ENCODE measurements at regions not wholly inside any gene's neighbourhood (a gene's known extent, or its start where the extent isn't known, plus 50 kb on each side); places are given as distances from the start of the nearest gene placed in this dataset.

DNA sequence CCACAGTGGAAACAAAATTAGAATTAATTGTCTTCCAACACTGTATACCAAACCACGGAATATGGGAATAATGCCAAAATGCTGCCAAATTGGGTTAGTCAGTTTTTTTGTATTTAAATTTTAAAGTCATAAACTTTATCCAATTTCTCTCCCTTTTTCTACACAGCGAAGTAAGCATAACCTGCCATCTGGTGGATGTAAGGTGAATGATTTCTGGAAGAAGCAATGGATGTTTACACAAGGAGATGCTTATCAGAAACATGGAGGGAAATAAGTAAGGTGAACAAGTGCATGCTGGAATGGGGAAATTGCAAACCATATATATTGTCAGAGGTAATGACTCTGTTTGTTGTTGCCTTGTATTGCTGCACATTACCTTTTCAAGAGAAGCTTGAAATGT lies 691.9 kb downstream of the TECRL start:
- H3K36me3 ChIP-seq (ENCODE audit: control insufficient read depth in 1 of 2, insufficient read depth in 2 of 2, low read length in 2 of 2), result no peaks in the 10 kb centered on the region
- H3K4me3 ChIP-seq (ENCODE audit: low read depth, low read length), result no peak overlapping the region
- H2BK5ac ChIP-seq (ENCODE audit: low read depth, low read length, poor library complexity), result no peak overlapping the region
- no peak overlapping the region for H2BK12ac ChIP-seq (ENCODE audit: low read length)
- no peaks in the 10 kb centered on the region for H3K4me1 ChIP-seq (ENCODE audit: control insufficient read depth in 1 of 2, insufficient read depth in 2 of 2, low read length in 2 of 2)
- H2BK120ac ChIP-seq (ENCODE audit: insufficient read depth, low read length, poor library complexity), result no peak overlapping the region
- H3K27ac ChIP-seq (ENCODE audit: low read depth, low read length), result no peak overlapping the region
- DNase-seq, result peak in 1 of 2 donors; percentile 14
- no CpG with 5 or more reads among the region's 2 CpGs for WGBS (ENCODE audit: extremely low coverage, insufficient coverage, insufficient read length)
- no peaks in the 10 kb centered on the region for H3K79me2 ChIP-seq (ENCODE audit: control insufficient read depth, insufficient read depth, low read length, poor library complexity)
- H3K4me2 ChIP-seq (ENCODE audit: low read length), result no peak overlapping the region
- H2AK5ac ChIP-seq (ENCODE audit: low read length), result no peak overlapping the region
- no peak overlapping the region for H3K18ac ChIP-seq (ENCODE audit: low read length)
- no peak overlapping the region for H3K14ac ChIP-seq (ENCODE audit: low read length)
- no peak overlapping the region for H4K8ac ChIP-seq (ENCODE audit: low read depth, low read length)
- H2AFZ ChIP-seq (ENCODE audit: insufficient read depth, low read length, poor library complexity), result no peak overlapping the region
- no peaks in the 10 kb centered on the region for H3K79me1 ChIP-seq (ENCODE audit: low read length)
- H3K4ac ChIP-seq (ENCODE audit: low read depth, low read length), result no peak overlapping the region
- no peak overlapping the region for H3K9ac ChIP-seq (ENCODE audit: low read length)
- no peak overlapping the region for H4K12ac ChIP-seq (ENCODE audit: low read depth, low read length)
- no peak overlapping the region for H3K23ac ChIP-seq (ENCODE audit: low read length)
- H4K91ac ChIP-seq (ENCODE audit: low read depth, low read length), result no peak overlapping the region
- no peaks in the 10 kb centered on the region for H3K9me3 ChIP-seq (ENCODE audit: insufficient read depth, low read depth, low read length)
- H3K27me3 ChIP-seq (ENCODE audit: insufficient read depth, low read length), result no peaks in the 10 kb centered on the region

DNA sequence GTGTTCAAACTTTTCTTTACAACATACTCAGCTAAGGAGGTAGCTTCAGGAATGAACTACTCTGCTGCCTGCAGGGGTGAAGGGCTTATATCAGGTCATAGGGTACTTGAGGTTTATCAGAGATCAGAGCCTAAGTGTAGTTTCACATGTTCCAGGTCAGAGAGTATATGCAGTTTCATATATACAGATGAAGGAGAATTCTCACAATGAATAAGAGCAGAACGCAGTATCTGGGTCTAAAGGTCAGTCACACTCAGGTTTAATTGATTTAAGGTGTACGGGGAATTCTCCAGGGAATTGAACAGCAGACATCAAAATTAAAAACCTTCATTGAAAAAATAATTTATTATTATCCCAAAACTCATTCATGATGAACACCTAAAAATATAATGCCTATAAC lies 700.6 kb downstream of the TECRL start:
- H3K27ac ChIP-seq (ENCODE audit: low read depth, low read length), result no peak overlapping the region

DNA sequence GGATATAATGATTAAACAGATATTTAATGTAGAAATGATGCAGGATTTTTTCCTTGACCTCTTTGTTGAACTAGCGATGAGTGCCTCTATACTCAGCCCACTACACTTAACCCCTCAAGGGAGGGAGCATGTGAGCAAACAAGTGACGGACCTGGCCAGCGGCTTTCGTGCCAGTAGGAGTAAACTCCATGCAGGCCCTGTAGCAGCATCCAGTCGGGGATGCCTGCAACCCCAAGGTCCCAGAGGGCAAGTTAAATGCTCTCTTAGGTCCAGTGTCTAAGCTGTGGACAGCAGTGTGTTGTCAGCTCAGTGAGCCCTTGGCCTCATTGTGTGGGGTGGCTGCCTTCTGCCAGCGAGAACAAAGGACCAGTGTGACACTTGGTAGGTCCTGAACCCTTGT lies 708.7 kb downstream of the TECRL start:
- no peak overlapping the region for H3K4me2 ChIP-seq (ENCODE audit: low read length)
- no peaks in the 10 kb centered on the region for H3K79me1 ChIP-seq (ENCODE audit: low read length)
- no peak overlapping the region for H4K8ac ChIP-seq (ENCODE audit: low read depth, low read length)
- H3K9ac ChIP-seq (ENCODE audit: low read length), result no peak overlapping the region
- no peak overlapping the region for H4K12ac ChIP-seq (ENCODE audit: low read depth, low read length)
- WGBS (ENCODE audit: extremely low coverage, insufficient coverage, insufficient read length), result no CpG with 5 or more reads among the region's 6 CpGs
- no peaks in the 10 kb centered on the region for H3K27me3 ChIP-seq (ENCODE audit: insufficient read depth, low read length)
- no peak overlapping the region for H3K27ac ChIP-seq (ENCODE audit: low read depth, low read length)
- no peaks in the 10 kb centered on the region for H3K79me2 ChIP-seq (ENCODE audit: control insufficient read depth, insufficient read depth, low read length, poor library complexity)
- H2BK120ac ChIP-seq (ENCODE audit: insufficient read depth, low read length, poor library complexity), result no peak overlapping the region
- H3K4me3 ChIP-seq (ENCODE audit: low read depth, low read length), result no peak overlapping the region
- no peaks in the 10 kb centered on the region for H3K9me3 ChIP-seq (ENCODE audit: insufficient read depth, low read depth, low read length)
- H2AFZ ChIP-seq (ENCODE audit: insufficient read depth, low read length, poor library complexity), result no peak overlapping the region
- H3K23ac ChIP-seq (ENCODE audit: low read length), result no peak overlapping the region
- no peak overlapping the region for H4K91ac ChIP-seq (ENCODE audit: low read depth, low read length)
- H2AK5ac ChIP-seq (ENCODE audit: low read length), result peak overlapping the region; percentile 5
- no peak overlapping the region for H2BK5ac ChIP-seq (ENCODE audit: low read depth, low read length, poor library complexity)
- H3K18ac ChIP-seq (ENCODE audit: low read length), result no peak overlapping the region
- no peak overlapping the region for H3K4ac ChIP-seq (ENCODE audit: low read depth, low read length)
- no peak overlapping the region for H3K14ac ChIP-seq (ENCODE audit: low read length)
- DNase-seq, result no peak
- H3K4me1 ChIP-seq (ENCODE audit: control insufficient read depth in 1 of 2, insufficient read depth in 2 of 2, low read length in 2 of 2), result no peaks in the 10 kb centered on the region
- no peaks in the 10 kb centered on the region for H3K36me3 ChIP-seq (ENCODE audit: control insufficient read depth in 1 of 2, insufficient read depth in 2 of 2, low read length in 2 of 2)
- H2BK12ac ChIP-seq (ENCODE audit: low read length), result no peak overlapping the region

More for the DNA sequence above, 700.6 kb downstream of the TECRL start:
- Histone ChIP-seq H2AFZ (ENCODE audit: insufficient read depth, low read length, poor library complexity) (no peak overlapping the region), H3K9me3 (ENCODE audit: insufficient read depth, low read depth, low read length) (no peaks in the 10 kb centered on the region), H3K27me3 (ENCODE audit: insufficient read depth, low read length) (no peaks in the 10 kb centered on the region), H4K8ac (ENCODE audit: low read depth, low read length) (no peak overlapping the region), H3K4me1 (ENCODE audit: control insufficient read depth in 1 of 2, insufficient read depth in 2 of 2, low read length in 2 of 2) (no peaks in the 10 kb centered on the region), H3K9ac (ENCODE audit: low read length) (no peak overlapping the region), H3K4me2 (ENCODE audit: low read length) (no peak overlapping the region), H3K79me2 (ENCODE audit: control insufficient read depth, insufficient read depth, low read length, poor library complexity) (no peaks in the 10 kb centered on the region), H3K23ac (ENCODE audit: low read length) (no peak overlapping the region), H4K91ac (ENCODE audit: low read depth, low read length) (no peak overlapping the region), H3K36me3 (ENCODE audit: control insufficient read depth in 1 of 2, insufficient read depth in 2 of 2, low read length in 2 of 2) (no peaks in the 10 kb centered on the region), H3K4me3 (ENCODE audit: low read depth, low read length) (no peak overlapping the region), H2AK5ac (ENCODE audit: low read length) (no peak overlapping the region), H2BK12ac (ENCODE audit: low read length) (no peak overlapping the region), H2BK5ac (ENCODE audit: low read depth, low read length, poor library complexity) (no peak overlapping the region), H3K14ac (ENCODE audit: low read length) (no peak overlapping the region), H3K79me1 (ENCODE audit: low read length) (no peaks in the 10 kb centered on the region), H3K18ac (ENCODE audit: low read length) (no peak overlapping the region), H4K12ac (ENCODE audit: low read depth, low read length) (no peak overlapping the region), H2BK120ac (ENCODE audit: insufficient read depth, low read length, poor library complexity) (no peak overlapping the region), H3K4ac (ENCODE audit: low read depth, low read length) (no peak overlapping the region)
- no peak for DNase-seq
- no CpG with 5 or more reads among the region's 2 CpGs for WGBS (ENCODE audit: extremely low coverage, insufficient coverage, insufficient read length)

DNA sequence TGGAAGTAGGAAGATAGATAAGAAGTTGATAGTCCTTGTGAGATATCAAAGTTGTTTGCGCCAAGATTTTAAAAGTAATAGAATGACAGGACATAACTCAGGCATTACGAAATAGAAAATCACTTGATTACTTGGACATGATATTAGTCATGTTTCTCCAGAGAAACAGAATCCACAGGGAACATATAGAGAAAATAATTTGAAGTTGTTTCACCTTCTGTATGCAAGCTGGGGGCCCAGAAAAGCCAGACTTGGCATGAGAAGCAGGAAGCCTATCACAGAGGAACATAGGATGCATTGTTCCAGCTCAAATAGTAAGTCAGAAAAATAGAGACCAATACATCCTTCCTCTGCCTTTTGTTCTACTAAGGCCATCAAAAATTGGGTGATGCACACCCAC lies 715.9 kb downstream of the TECRL start:
- Histone ChIP-seq H3K4me2 (ENCODE audit: low read length) (no peak overlapping the region), H3K79me1 (ENCODE audit: low read length) (no peaks in the 10 kb centered on the region), H3K4me1 (ENCODE audit: control insufficient read depth in 1 of 2, insufficient read depth in 2 of 2, low read length in 2 of 2) (no peaks in the 10 kb centered on the region), H3K27ac (ENCODE audit: low read depth, low read length) (no peak overlapping the region), H2AK5ac (ENCODE audit: low read length) (no peak overlapping the region), H3K27me3 (ENCODE audit: insufficient read depth, low read length) (no peaks in the 10 kb centered on the region), H3K9me3 (ENCODE audit: insufficient read depth, low read depth, low read length) (peaks cover 5% of the 10 kb centered on the region), H2BK5ac (ENCODE audit: low read depth, low read length, poor library complexity) (no peak overlapping the region), H3K18ac (ENCODE audit: low read length) (no peak overlapping the region), H4K91ac (ENCODE audit: low read depth, low read length) (no peak overlapping the region), H3K23ac (ENCODE audit: low read length) (no peak overlapping the region), H4K8ac (ENCODE audit: low read depth, low read length) (no peak overlapping the region), H2BK120ac (ENCODE audit: insufficient read depth, low read length, poor library complexity) (no peak overlapping the region), H2BK12ac (ENCODE audit: low read length) (no peak overlapping the region), H4K12ac (ENCODE audit: low read depth, low read length) (no peak overlapping the region), H3K79me2 (ENCODE audit: control insufficient read depth, insufficient read depth, low read length, poor library complexity) (no peaks in the 10 kb centered on the region), H3K4me3 (ENCODE audit: low read depth, low read length) (no peak overlapping the region), H3K4ac (ENCODE audit: low read depth, low read length) (no peak overlapping the region), H3K14ac (ENCODE audit: low read length) (no peak overlapping the region), H3K36me3 (ENCODE audit: control insufficient read depth in 1 of 2, insufficient read depth in 2 of 2, low read length in 2 of 2) (no peaks in the 10 kb centered on the region), H2AFZ (ENCODE audit: insufficient read depth, low read length, poor library complexity) (no peak overlapping the region), H3K9ac (ENCODE audit: low read length) (no peak overlapping the region)
- no CpG with 5 or more reads among the region's 2 CpGs for WGBS (ENCODE audit: extremely low coverage, insufficient coverage, insufficient read length)
- no peak for DNase-seq

All from trophoblast cell (in vitro differentiated cells and primary cell).